ENCODE measurements at regions not wholly inside any gene's neighbourhood (a gene's known extent, or its start where the extent isn't known, plus 50 kb on each side); places are given as distances from the start of the nearest gene placed in this dataset.
"Not testable (repeated sequence)": the region's sequence is repeated elsewhere in the genome, so short reads cannot be mapped to it uniquely, and the experiment has no call there.

- DNase-seq (ENCODE audit: low spot score): no peak
Observed at GRCh38 chr18:64852281-64852680, 703.4 kb upstream of the LINC00305 start.

- DNase-seq (ENCODE audit: low spot score): no peak
Observed at GRCh38 chr18:64851726-64852125, 702.8 kb upstream of the LINC00305 start.

GRCh38 chr18:64850791-64851190 is 701.9 kb upstream of the LINC00305 start:
- no peak for DNase-seq (ENCODE audit: low spot score)

- no peak for DNase-seq (ENCODE audit: low spot score)
Observed at GRCh38 chr18:64840911-64841701, 692.2 kb upstream of the LINC00305 start.

- DNase-seq (ENCODE audit: low spot score): no peak
Observed at GRCh38 chr18:64810354-64810753, 661.5 kb upstream of the LINC00305 start.

GRCh38 chr18:64809801-64810200 is 660.9 kb upstream of the LINC00305 start:
- no peak for DNase-seq (ENCODE audit: low spot score)

GRCh38 chr18:64807560-64807959 is 658.7 kb upstream of the LINC00305 start:
- DNase-seq (ENCODE audit: low spot score): no peak

- DNase-seq (ENCODE audit: low spot score): no peak
Observed at GRCh38 chr18:64806691-64807090, 657.8 kb upstream of the LINC00305 start.

- no peak for DNase-seq (ENCODE audit: low spot score)
Observed at GRCh38 chr18:64806232-64806631, 657.3 kb upstream of the LINC00305 start.

GRCh38 chr18:64803471-64803870 is 654.6 kb upstream of the LINC00305 start:
- no peak for DNase-seq (ENCODE audit: low spot score)

- no peak for DNase-seq (ENCODE audit: low spot score)
Observed at GRCh38 chr18:64800151-64800550, 651.3 kb upstream of the LINC00305 start.

GRCh38 chr18:64799376-64799775 is 650.5 kb upstream of the LINC00305 start:
- DNase-seq (ENCODE audit: low spot score): no peak

- DNase-seq (ENCODE audit: low spot score): no peak
Observed at GRCh38 chr18:64791236-64791635, 642.3 kb upstream of the LINC00305 start.

GRCh38 chr18:64785686-64786085 is 636.8 kb upstream of the LINC00305 start:
- DNase-seq (ENCODE audit: low spot score): no peak

GRCh38 chr18:64777556-64777955 is 628.7 kb upstream of the LINC00305 start:
- DNase-seq (ENCODE audit: low spot score): no peak

- DNase-seq (ENCODE audit: low spot score): no peak
Observed at GRCh38 chr18:64765908-64766307, 617.0 kb upstream of the LINC00305 start.

- DNase-seq (ENCODE audit: low spot score): no peak
Observed at GRCh38 chr18:64752707-64753106, 603.8 kb upstream of the LINC00305 start.

GRCh38 chr18:64749884-64750283 is 601.0 kb upstream of the LINC00305 start:
- DNase-seq (ENCODE audit: low spot score): no peak

GRCh38 chr18:64747803-64748202 is 598.9 kb upstream of the LINC00305 start:
- DNase-seq (ENCODE audit: low spot score): no peak

GRCh38 chr18:64742898-64743297 is 594.0 kb upstream of the LINC00305 start:
- DNase-seq (ENCODE audit: low spot score): no peak

- no peak for DNase-seq (ENCODE audit: low spot score)
Observed at GRCh38 chr18:64734063-64734462, 585.2 kb upstream of the LINC00305 start.

GRCh38 chr18:64725657-64726056 is 576.8 kb upstream of the LINC00305 start:
- DNase-seq (ENCODE audit: low spot score): not testable (repeated sequence)

- no peak for DNase-seq (ENCODE audit: low spot score)
Observed at GRCh38 chr18:64720781-64721464, 572.0 kb upstream of the LINC00305 start.

- no peak for DNase-seq (ENCODE audit: low spot score)
Observed at GRCh38 chr18:64718808-64719207, 569.9 kb upstream of the LINC00305 start.

Data from LoVo (cell line).